Colonic mucosa (tissue), 4 donors: ENCODE measurements at regions not wholly inside any gene's neighbourhood (a gene's known extent, or its start where the extent isn't known, plus 50 kb on each side); places are given as distances from the start of the nearest gene placed in this dataset.

Experiments
- DNase-seq: peaks from one replicate; pipeline ENCODE4 v3.0.0-alpha.2; 2020
- H3K27ac ChIP-seq: fragments of 200-600 bp; one replicate; pipeline ENCODE4 v1.8.0; 2021
- H3K27me3 ChIP-seq: fragments of 200-600 bp; one replicate; pipeline ENCODE4 v1.8.0; 2021
- H3K36me3 ChIP-seq: fragments of 200-600 bp; one replicate; pipeline ENCODE4 v1.8.0; 2021
- H3K4me1 ChIP-seq: fragments of 200-600 bp; one replicate; pipeline ENCODE4 v1.8.0; 2021; ENCODE audit warnings: mild to moderate bottlenecking
- H3K4me3 ChIP-seq: fragments of 200-600 bp; one replicate; pipeline ENCODE4 v1.8.0; 2021
- H3K9ac ChIP-seq, 2 donors: one replicate each; pipeline ENCODE4 v1.7.0; 2013; ENCODE audit warnings: control low read depth in 2 of 2, low read depth in 2 of 2, low read length in 2 of 2
- H3K9me3 ChIP-seq: fragments of 200-600 bp; one replicate; pipeline ENCODE4 v1.8.0; 2021
- intact Hi-C: fragments of 100-400 bp; cut with DNase I; formaldehyde crosslinking; loops from one replicate; pipeline ENCODE4 v1.14.1; 2022
- TF ChIP-seq, protein P1 (sequence below): fragments of 200-600 bp; IDR thresholded peaks from one replicate; pipeline ENCODE4 v1.8.0; 2022; ENCODE audit warnings: antibody characterized with exemption, mild to moderate bottlenecking
- donor health status: healthy.
- donor health status: DM: no; HTN: no; CAD: no.
- donor health status: DM: no; HTN: no; CAD: no.

DNA sequence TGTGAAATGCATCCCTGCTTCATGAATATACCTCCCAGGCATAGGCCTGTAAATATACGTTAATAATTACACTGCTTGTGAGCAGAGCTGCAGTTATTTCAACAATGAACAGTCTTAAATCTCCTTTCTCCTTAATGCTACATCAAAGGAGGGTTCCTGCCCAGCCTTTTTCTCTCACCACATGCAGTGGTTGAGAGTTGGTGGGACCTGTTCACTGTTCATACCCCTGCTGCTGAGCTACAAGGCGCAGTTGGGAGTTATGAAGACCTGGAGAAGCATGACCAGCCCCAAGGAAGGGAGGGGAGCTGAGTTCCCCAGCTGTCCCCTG, 111.9 kb upstream of the FOXQ1 start:
- no peaks in the 10 kb centered on the region for H3K27me3 ChIP-seq
- H3K9me3 ChIP-seq = no peaks in the 10 kb centered on the region
- TF ChIP-seq, protein P1, sequence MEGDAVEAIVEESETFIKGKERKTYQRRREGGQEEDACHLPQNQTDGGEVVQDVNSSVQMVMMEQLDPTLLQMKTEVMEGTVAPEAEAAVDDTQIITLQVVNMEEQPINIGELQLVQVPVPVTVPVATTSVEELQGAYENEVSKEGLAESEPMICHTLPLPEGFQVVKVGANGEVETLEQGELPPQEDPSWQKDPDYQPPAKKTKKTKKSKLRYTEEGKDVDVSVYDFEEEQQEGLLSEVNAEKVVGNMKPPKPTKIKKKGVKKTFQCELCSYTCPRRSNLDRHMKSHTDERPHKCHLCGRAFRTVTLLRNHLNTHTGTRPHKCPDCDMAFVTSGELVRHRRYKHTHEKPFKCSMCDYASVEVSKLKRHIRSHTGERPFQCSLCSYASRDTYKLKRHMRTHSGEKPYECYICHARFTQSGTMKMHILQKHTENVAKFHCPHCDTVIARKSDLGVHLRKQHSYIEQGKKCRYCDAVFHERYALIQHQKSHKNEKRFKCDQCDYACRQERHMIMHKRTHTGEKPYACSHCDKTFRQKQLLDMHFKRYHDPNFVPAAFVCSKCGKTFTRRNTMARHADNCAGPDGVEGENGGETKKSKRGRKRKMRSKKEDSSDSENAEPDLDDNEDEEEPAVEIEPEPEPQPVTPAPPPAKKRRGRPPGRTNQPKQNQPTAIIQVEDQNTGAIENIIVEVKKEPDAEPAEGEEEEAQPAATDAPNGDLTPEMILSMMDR = no peak
- intact Hi-C loops = no loop called here
- no peak overlapping the region for H3K27ac ChIP-seq
- no peak overlapping the region for H3K4me3 ChIP-seq
- H3K9ac ChIP-seq = no peak overlapping the region
- H3K36me3 ChIP-seq = no peaks in the 10 kb centered on the region
- no peaks in the 10 kb centered on the region for H3K4me1 ChIP-seq
- no peak for DNase-seq

DNA sequence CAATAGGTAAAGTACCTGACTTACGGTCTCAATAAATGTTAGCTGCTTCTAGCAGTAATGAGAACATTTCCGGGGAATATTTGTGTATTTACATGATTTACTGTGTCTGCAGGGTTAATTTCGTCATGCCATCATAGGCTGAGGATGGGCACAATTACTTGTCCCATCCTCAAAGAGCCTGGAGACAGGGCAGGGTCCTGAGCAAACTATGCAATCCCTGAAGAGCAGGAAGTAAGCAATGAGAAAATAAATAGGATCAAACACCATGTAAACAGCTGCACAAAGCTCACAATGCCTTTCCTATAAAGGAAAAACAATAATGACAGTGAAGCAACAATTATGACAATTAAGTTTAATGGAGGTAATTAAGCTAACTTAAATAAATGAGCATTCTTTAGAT, 114.6 kb upstream of the FOXQ1 start:
- Histone ChIP-seq H3K4me3 (no peak overlapping the region), H3K4me1 (no peaks in the 10 kb centered on the region), H3K9ac (no peak overlapping the region), H3K9me3 (no peaks in the 10 kb centered on the region), H3K36me3 (no peaks in the 10 kb centered on the region), H3K27ac (no peak overlapping the region), H3K27me3 (no peaks in the 10 kb centered on the region)
- TF ChIP-seq, protein P1 = no peak
- no peak for DNase-seq
- intact Hi-C loops = no loop called here

GRCh38 chr6:1191141-1191630, 120.7 kb upstream of the FOXQ1 start:
- Histone ChIP-seq H3K9ac (no peak overlapping the region), H3K36me3 (no peaks in the 10 kb centered on the region), H3K27me3 (no peaks in the 10 kb centered on the region), H3K4me1 (no peaks in the 10 kb centered on the region), H3K4me3 (no peak overlapping the region), H3K27ac (no peak overlapping the region), H3K9me3 (no peaks in the 10 kb centered on the region)
- intact Hi-C loops = no loop called here
- TF ChIP-seq, protein P1 = no peak
- DNase-seq = no peak

- Histone ChIP-seq H3K4me1 (no peaks in the 10 kb centered on the region), H3K27me3 (no peaks in the 10 kb centered on the region), H3K9me3 (no peaks in the 10 kb centered on the region), H3K36me3 (no peaks in the 10 kb centered on the region), H3K27ac (no peak overlapping the region), H3K4me3 (no peak overlapping the region), H3K9ac (no peak overlapping the region)
- no peak for DNase-seq
- TF ChIP-seq, protein P1 = no peak
- intact Hi-C loops = no loop called here
These were observed 121.5 kb upstream of the FOXQ1 start for GRCh38 chr6:1190366-1190765.

DNA sequence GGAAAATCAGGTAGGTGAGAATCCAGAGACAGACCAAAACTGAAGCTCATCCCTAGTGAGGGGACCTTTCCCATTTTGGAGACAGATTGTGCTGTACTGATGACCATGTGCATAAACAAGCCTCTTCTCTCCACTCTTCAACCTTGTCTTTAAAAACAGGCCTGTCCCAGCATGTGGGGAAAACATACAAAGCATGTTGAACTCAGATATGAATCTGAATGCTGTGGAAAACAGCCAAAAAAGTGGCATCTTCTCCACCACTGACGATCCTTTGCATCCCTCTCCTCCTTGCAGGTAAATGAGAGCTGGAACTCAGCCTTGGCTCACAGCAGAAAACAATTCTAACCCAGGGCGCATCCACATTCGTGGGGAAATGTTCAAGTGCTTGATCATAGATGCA, 123.7 kb upstream of the FOXQ1 start:
- Histone ChIP-seq H3K4me1 (no peaks in the 10 kb centered on the region), H3K9me3 (no peaks in the 10 kb centered on the region), H3K9ac (no peak overlapping the region), H3K27me3 (no peaks in the 10 kb centered on the region), H3K4me3 (no peak overlapping the region), H3K36me3 (no peaks in the 10 kb centered on the region), H3K27ac (no peak overlapping the region)
- DNase-seq = no peak
- TF ChIP-seq, protein P1 = no peak
- intact Hi-C loops = no loop called here
